ENCODE measurements at regions not wholly inside any gene's neighbourhood (a gene's known extent, or its start where the extent isn't known, plus 50 kb on each side); places are given as distances from the start of the nearest gene placed in this dataset.

DNA sequence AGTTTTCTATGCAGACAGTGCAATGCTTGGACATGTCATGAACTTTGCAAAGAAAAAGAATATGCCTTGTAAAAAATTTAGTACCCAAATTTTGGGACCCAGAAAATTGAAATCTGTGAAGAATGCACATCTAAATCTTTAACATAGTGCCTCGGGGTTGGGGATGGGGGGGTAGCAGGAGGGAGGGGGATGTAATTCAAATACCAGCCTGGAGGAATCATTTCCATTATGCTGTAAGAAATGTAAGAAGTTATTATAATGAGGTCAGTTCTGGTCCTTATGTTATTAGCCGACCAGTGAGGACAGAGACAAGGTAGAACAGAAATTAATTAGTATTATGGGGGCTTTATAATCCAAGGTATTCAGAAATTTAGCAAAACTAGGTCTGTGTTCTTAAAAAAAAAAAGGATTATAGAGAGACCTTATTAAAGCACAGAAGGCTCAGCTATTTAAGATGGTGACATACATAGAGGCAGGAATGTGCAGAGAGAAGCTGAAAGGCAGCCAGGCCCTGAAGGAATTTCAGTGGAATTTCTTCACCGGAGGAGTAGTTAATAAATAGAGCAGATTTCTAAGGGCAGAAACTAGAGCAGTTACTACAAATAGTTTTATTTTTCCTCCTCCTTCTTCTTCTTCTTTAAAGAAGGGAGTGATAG is 89.0 kb upstream of the RBMS1 start:
- no peak overlapping the region for H3K4me3 ChIP-seq (ENCODE audit: control insufficient read depth, low read depth, low read length)
- peak; percentile 66 for DNase-seq (ENCODE audit: low read depth)
- TF ChIP-seq, protein P1, sequence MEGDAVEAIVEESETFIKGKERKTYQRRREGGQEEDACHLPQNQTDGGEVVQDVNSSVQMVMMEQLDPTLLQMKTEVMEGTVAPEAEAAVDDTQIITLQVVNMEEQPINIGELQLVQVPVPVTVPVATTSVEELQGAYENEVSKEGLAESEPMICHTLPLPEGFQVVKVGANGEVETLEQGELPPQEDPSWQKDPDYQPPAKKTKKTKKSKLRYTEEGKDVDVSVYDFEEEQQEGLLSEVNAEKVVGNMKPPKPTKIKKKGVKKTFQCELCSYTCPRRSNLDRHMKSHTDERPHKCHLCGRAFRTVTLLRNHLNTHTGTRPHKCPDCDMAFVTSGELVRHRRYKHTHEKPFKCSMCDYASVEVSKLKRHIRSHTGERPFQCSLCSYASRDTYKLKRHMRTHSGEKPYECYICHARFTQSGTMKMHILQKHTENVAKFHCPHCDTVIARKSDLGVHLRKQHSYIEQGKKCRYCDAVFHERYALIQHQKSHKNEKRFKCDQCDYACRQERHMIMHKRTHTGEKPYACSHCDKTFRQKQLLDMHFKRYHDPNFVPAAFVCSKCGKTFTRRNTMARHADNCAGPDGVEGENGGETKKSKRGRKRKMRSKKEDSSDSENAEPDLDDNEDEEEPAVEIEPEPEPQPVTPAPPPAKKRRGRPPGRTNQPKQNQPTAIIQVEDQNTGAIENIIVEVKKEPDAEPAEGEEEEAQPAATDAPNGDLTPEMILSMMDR (IDR thresholded peaks at IDR 0.05; ENCODE audit: control insufficient read depth, insufficient read depth, low read depth, low read length, missing control alignments): no peak

DNA sequence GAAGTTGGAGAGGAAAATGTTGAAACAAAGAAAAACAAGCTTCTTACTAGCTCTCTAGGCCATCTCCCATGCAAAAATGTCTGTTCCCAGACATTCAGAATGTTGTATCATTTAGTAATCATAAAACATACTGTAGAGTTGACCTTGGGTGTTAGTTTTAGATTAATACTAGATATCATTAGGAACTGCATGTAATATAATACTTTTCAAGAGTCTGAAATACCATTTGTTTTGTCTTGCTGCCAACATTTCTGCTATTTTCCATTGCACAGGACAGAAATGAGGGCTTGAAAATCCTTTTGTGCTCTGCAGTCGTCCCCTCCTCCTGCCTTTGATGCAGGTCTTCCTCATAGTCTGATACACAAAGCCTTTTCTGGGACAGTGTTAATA is 89.5 kb upstream of the RBMS1 start:
- no peak for DNase-seq (ENCODE audit: low read depth)
- no peak overlapping the region for H3K4me3 ChIP-seq (ENCODE audit: control insufficient read depth, low read depth, low read length)
- TF ChIP-seq, protein P1 (IDR thresholded peaks at IDR 0.05; ENCODE audit: control insufficient read depth, insufficient read depth, low read depth, low read length, missing control alignments): no peak

- H3K4me3 ChIP-seq (ENCODE audit: control insufficient read depth, low read depth, low read length): no peak overlapping the region
- DNase-seq (ENCODE audit: low read depth): no peak
- TF ChIP-seq, protein P1 (IDR thresholded peaks at IDR 0.05; ENCODE audit: control insufficient read depth, insufficient read depth, low read depth, low read length, missing control alignments): no peak
These were observed 90.4 kb upstream of the RBMS1 start for GRCh38 chr2:160583813-160584537.

DNA sequence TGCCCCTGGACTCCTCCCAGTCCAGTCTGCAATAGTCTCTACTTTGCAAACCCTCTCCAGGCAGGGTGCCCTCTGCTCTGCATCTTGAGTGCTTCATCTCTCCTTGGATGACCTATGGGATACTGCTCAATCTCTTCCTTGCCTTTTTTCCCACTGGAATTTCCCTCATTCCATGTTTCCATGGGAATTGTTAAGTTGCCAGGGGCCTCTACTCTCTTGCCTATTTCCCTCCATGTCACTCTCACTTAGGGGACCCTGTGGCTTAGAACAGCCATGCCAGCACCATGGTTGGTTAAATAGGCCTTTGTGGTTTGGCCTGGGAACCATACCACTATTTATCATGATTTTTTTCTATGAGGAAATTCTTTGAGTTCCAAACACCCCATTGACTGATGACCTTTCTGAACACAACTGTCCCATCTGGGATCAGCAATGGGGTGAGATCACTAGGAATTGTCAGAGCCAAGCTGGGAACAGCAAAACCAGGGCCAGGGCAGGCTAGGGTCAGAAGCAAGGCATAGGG is 91.4 kb upstream of the RBMS1 start:
- DNase-seq (ENCODE audit: low read depth): no peak
- H3K4me3 ChIP-seq (ENCODE audit: control insufficient read depth, low read depth, low read length): no peak overlapping the region
- TF ChIP-seq, protein P1 (IDR thresholded peaks at IDR 0.05; ENCODE audit: control insufficient read depth, insufficient read depth, low read depth, low read length, missing control alignments): no peak

DNA sequence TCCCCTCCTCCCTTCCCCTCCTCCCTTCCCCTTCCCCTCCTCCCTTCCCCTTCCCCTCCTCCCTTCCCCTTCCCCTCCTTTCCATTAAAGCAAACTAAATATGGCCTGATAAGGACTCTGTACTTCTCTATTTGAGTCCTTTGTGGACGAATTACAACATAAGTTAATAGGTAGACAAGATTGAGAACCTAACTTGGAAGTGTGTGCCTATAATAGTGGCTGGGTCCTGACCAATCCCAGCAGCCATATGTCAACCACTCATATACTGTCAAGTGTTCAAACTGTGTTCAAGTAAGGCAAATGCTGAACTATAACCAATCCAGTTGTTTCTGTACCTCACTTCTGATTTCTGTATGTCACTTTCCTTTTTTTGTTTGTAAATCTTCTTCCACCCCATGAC is 97.1 kb upstream of the RBMS1 start:
- DNase-seq (ENCODE audit: low read depth): no peak
- H3K4me3 ChIP-seq (ENCODE audit: control insufficient read depth, low read depth, low read length): no peak overlapping the region
- TF ChIP-seq, protein P1 (IDR thresholded peaks at IDR 0.05; ENCODE audit: control insufficient read depth, insufficient read depth, low read depth, low read length, missing control alignments): no peak

- TF ChIP-seq, protein P1 (IDR thresholded peaks at IDR 0.05; ENCODE audit: control insufficient read depth, insufficient read depth, low read depth, low read length, missing control alignments): no peak
- H3K4me3 ChIP-seq (ENCODE audit: control insufficient read depth, low read depth, low read length): no peak overlapping the region
- no peak for DNase-seq (ENCODE audit: low read depth)
These were observed 98.8 kb upstream of the RBMS1 start for GRCh38 chr2:160592401-160592800.

Data from AG09309 (cell line).